Femur (tissue), 1 donor: ENCODE measurements at regions not wholly inside any gene's neighbourhood (a gene's known extent, or its start where the extent isn't known, plus 50 kb on each side); places are given as distances from the start of the nearest gene placed in this dataset.

Experiments
- DNase-seq: peaks from one replicate; pipeline ENCODE4 v3.0.0-alpha.2; 2017

DNA sequence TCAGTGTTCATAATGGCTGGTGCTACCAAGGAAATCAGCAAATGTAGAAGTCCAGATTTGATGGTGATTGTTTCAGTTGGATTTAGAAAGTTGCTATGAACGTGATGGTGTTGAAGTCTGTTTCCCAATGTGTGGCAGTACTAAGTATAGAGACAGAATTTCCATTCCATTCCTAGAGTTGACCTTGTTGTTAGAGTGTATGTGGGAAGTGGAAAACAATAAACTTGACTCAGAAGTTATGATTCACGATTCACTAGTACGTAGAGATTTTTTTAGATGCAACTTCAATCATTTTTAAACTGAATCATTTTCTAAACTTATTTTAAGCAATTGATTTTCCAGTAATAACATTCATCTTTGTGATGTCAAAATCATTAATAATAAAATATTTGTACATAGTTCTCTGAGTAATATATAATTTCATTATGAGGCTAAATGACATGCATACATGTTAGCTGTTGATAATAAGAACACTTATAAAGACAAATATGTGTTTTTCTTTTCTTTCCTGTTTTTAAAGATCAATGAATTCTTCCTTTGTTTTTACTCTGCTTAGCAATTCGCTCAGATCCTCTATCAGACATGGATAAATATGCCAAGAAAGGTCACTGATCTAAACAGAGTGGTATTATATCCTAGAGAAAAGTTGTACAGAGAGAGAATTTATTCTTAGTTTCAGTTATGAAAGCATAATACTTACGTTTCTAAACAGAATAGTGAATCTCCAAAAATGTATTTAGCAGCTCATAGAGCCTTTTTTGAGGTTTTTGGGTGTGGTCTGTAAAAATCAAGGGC lies 108.8 kb upstream of the GPR149 start:
- DNase-seq: no peak

DNA sequence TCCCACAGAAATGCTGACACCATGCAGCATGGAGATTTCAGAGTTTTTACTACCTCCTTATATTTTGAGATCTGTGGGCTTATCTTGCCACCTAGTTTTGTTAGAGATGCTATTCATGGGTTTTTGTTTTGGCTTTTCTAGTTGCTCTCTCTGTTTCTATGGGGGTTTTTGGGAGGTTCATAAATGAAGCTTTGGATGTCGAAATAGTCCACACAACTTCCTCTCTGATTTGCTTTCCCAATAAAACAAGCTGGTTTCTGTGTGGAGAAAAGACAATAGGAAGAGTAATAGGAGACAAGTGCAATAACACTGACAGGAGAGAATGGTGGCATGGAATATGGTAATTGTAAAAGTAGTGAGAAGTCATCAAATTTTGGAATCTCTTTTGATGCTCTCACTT lies 106.8 kb upstream of the GPR149 start:
- no peak for DNase-seq

DNA sequence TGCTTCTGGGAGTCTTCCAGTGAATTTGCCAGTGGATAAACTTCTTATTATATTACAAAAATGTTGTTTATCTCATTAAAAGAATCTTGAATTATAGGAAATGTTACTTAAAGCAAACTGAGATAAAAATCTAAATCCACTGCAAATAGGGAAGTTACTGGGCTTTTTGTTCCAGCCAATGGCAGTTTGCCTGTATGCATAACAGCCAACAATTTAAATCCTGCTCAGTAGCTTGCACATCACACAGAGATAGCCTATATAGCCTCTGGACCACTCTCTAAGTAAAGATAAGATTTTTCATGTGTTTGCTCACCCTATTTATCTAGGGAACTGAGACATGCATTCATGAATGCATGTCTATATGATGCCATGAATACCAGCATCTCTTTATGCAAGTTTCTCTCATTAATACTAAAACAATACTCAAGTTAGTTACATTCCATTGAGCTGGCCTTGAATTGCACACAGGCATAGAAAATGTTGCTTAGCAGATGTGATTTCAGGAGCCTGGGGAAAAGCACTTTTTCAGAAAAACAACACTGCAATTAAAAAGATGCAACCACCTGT lies 92.1 kb upstream of the GPR149 start:
- DNase-seq: no peak

DNA sequence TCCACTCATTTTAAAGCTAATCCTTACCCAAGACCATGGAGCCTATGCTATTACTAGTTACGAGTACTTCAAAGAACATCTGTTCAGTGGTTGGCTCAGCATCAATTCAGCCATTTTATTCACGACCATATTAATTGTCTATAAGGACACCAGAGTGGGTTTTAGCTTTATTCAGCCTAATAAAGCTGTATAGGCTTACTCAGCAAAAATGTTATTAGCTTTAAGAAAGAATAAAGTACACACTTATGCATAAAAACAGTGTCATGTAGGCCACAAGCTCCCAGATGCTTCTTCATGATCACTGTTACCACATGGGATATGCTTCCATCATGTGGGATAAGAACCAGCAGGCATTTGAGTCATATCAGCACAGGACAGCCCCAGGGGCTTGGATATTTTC lies 87.4 kb upstream of the GPR149 start:
- no peak for DNase-seq

DNA sequence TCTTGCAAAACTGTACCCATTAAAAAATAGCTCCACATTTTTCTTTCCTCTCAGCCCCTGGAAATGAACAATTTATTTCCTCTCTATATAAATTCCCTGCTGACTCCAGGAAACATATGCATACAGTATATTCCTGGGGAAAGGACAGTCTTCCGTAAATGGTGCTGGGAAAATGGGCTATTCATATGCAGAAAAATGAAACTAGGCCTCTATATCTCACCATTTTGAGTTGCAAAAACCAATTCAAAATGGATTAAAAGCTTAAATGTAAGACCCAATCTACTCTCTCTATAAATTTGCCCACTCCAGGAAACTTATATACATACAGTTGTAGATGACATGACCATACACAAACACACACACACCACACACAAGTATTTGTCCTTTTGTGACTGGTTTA lies 85.9 kb upstream of the GPR149 start:
- no peak for DNase-seq

DNA sequence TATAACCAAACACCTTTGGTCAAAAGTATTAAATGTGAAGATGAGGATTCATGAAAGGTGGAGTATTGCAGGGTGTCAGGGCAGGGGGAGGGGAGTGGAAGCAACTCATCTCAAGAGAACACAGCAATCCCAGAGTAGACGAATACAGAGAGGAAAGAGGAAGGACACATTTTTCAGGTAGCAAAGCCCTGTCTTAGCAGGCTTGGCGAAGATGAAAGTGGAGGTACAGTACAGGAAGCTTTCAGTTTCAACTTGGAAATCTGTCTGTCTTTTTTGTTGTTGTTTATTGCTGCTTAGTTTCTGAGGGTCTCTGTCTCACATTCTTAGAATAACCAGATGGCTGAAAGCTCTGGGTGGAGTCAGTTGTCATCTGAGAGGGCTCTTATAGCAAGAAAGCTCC lies 80.8 kb upstream of the GPR149 start:
- DNase-seq: no peak

- DNase-seq: no peak
These were observed 77.7 kb upstream of the GPR149 start for GRCh38 chr3:154507727-154508126.

DNA sequence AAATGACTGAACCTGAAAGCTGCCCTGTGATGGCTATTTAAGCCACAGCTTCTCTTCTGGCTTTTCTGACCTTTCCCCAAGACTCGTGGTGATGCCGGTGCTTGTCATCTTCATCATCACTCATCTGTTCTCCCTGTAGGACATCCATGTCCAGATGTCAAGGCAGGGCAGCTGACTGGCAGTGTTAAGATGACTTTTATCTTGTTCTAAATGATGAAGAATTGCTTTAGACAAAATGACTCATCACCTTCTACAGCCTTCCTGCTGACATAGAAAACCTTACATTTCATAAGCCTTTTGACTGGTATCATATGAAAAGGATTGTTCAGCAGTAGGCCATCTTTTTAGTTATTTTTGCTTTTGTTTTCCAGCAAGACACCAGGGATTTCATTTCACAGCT lies 67.0 kb upstream of the GPR149 start:
- DNase-seq: no peak

GRCh38 chr3:154496540-154496939 lies 66.5 kb upstream of the GPR149 start:
- no peak for DNase-seq

GRCh38 chr3:154486949-154487348 lies 57.0 kb upstream of the GPR149 start:
- DNase-seq: no peak

DNA sequence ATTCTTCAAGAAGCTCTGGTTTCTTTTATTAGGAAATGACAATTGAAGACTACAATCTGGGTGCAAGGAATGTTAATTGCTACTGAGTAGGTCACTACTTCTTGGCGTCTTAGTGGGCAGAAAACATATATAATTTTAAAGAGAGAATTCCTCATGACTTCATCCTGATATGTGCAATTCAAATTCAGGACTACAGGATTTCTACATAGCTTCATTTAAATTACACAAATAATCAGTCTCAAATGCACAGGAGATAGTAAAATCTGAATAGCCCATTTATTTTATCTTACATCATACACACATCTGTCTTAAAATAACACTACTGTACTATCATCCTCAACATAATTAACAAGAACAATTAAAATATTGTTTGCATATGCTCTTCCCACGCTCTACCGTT lies 52.5 kb upstream of the GPR149 start:
- no peak for DNase-seq

- no peak for DNase-seq
These were observed 50.0 kb upstream of the GPR149 start for GRCh38 chr3:154480033-154480432.
